ENCODE measurements at regions not wholly inside any gene's neighbourhood (a gene's known extent, or its start where the extent isn't known, plus 50 kb on each side); places are given as distances from the start of the nearest gene placed in this dataset.
"Not testable (repeated sequence)": the region's sequence is repeated elsewhere in the genome, so short reads cannot be mapped to it uniquely, and the experiment has no call there.

GRCh38 chr2:40030456-40030975 is 251.5 kb upstream of the THUMPD2 start:
- no peaks in the 10 kb centered on the region for H3K27me3 ChIP-seq (ENCODE audit: control insufficient read depth, insufficient read depth, low read length)
- no peaks in the 10 kb centered on the region for H3K36me3 ChIP-seq (ENCODE audit: insufficient read depth, low read length)
- H3K9ac ChIP-seq (ENCODE audit: low read depth, low read length), result no peak overlapping the region
- H3K4me3 ChIP-seq (ENCODE audit: low read length), result no peak overlapping the region
- no peak overlapping the region for H3K4me2 ChIP-seq (ENCODE audit: low read length)
- H3K9me3 ChIP-seq (replicated peaks; ENCODE audit: low read length), result peaks cover 3% of the 10 kb centered on the region
- peaks cover 66% of the 10 kb centered on the region for H3K4me1 ChIP-seq (ENCODE audit: control insufficient read depth, insufficient read depth, low read length)

DNA sequence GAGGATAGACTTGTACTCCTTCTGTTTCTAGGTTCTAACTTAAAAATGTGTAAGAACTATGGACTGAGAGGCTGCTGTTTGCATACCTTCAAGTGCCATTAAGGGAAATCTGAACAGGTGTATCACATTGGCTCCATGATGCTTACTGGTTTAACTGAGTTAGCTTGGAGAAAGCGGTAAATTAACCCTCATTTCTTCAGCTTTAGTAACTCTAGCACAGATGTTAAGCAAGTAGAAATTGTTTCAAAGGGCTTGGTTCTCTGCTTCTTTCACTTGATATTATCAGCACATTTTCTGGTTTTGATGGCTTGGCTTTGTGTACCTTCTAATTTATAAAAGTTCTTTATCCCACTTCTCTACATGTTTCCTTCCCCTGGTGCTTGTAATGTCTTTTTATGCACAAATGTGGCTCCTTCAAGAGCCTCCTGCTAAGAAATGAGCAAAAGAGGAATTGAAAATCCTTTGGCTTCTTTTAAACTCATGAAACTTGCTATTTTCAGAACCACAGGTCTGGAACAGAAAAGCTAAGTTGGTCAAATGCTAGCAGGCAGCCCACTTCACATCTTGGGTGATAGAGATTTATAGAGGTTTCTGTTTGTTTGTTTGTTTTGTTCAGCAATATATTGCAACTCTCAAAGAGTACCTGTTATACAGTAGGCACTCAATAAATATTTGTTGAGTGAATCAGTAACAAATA is 249.9 kb upstream of the THUMPD2 start:
- Histone ChIP-seq H3K4me3 (ENCODE audit: low read length) (no peak overlapping the region), H3K4me2 (ENCODE audit: low read length) (no peak overlapping the region), H3K4me1 (ENCODE audit: control insufficient read depth, insufficient read depth, low read length) (peaks cover 56% of the 10 kb centered on the region), H3K36me3 (ENCODE audit: insufficient read depth, low read length) (no peaks in the 10 kb centered on the region), H3K9me3 (replicated peaks; ENCODE audit: low read length) (peaks cover 3% of the 10 kb centered on the region), H3K9ac (ENCODE audit: low read depth, low read length) (peak overlapping the region; percentile 53), H3K27me3 (ENCODE audit: control insufficient read depth, insufficient read depth, low read length) (no peaks in the 10 kb centered on the region)

DNA sequence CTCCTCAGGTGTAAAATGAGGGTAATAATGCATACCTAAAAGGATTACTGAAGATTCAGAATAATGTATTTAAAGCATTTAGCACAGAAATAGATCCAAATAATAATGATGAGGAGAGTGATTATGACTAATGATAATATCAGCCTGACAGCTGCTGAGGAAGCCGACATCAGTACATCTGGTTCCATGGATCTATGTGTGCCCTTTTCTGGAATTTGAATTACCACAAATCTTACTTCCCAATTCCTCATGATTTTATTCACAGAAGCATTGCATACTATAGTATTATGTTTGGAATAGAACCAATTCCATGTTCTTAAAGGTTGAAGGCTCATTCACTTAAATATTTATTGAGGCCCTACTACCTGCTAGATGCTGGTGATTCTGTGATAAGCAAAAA is 248.9 kb upstream of the THUMPD2 start:
- H3K4me3 ChIP-seq (ENCODE audit: low read length), result no peak overlapping the region
- H3K9ac ChIP-seq (ENCODE audit: low read depth, low read length), result peak overlapping the region; percentile 53
- H3K27me3 ChIP-seq (ENCODE audit: control insufficient read depth, insufficient read depth, low read length), result no peaks in the 10 kb centered on the region
- H3K4me2 ChIP-seq (ENCODE audit: low read length), result no peak overlapping the region
- H3K4me1 ChIP-seq (ENCODE audit: control insufficient read depth, insufficient read depth, low read length), result peaks cover 47% of the 10 kb centered on the region
- H3K36me3 ChIP-seq (ENCODE audit: insufficient read depth, low read length), result no peaks in the 10 kb centered on the region
- peaks cover 3% of the 10 kb centered on the region for H3K9me3 ChIP-seq (replicated peaks; ENCODE audit: low read length)

DNA sequence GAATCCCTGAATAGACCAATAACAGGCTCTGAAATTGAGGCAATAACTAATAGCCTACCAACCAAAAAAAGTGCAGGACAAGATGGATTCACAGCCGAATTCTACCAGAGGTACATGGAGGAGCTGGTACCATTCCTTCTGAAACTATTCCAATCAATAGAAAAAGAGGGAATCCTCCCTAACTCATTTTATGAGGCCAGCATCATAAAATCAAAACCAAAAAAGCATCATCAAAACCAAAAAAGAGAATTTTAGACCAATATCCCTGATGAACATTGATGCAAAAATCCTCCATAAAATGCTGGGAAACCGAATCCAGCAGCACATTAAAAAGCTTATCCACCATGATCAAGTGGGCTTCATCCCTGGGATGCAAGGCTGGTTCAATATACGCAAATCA is 246.2 kb upstream of the THUMPD2 start:
- H3K4me1 ChIP-seq (ENCODE audit: control insufficient read depth, insufficient read depth, low read length), result peaks cover 24% of the 10 kb centered on the region
- H3K9ac ChIP-seq (ENCODE audit: low read depth, low read length); H3K27me3 ChIP-seq (ENCODE audit: control insufficient read depth, insufficient read depth, low read length); H3K9me3 ChIP-seq (replicated peaks; ENCODE audit: low read length); H3K4me3 ChIP-seq (ENCODE audit: low read length); H3K36me3 ChIP-seq (ENCODE audit: insufficient read depth, low read length); H3K4me2 ChIP-seq (ENCODE audit: low read length): not testable (repeated sequence)

GRCh38 chr2:40020997-40021396 is 241.9 kb upstream of the THUMPD2 start:
- H3K27me3 ChIP-seq (ENCODE audit: control insufficient read depth, insufficient read depth, low read length), result no peaks in the 10 kb centered on the region
- H3K4me2 ChIP-seq (ENCODE audit: low read length), result no peak overlapping the region
- H3K36me3 ChIP-seq (ENCODE audit: insufficient read depth, low read length), result no peaks in the 10 kb centered on the region
- H3K9me3 ChIP-seq (replicated peaks; ENCODE audit: low read length), result peaks cover 10% of the 10 kb centered on the region
- H3K4me3 ChIP-seq (ENCODE audit: low read length), result no peak overlapping the region
- no peak overlapping the region for H3K9ac ChIP-seq (ENCODE audit: low read depth, low read length)
- no peaks in the 10 kb centered on the region for H3K4me1 ChIP-seq (ENCODE audit: control insufficient read depth, insufficient read depth, low read length)

DNA sequence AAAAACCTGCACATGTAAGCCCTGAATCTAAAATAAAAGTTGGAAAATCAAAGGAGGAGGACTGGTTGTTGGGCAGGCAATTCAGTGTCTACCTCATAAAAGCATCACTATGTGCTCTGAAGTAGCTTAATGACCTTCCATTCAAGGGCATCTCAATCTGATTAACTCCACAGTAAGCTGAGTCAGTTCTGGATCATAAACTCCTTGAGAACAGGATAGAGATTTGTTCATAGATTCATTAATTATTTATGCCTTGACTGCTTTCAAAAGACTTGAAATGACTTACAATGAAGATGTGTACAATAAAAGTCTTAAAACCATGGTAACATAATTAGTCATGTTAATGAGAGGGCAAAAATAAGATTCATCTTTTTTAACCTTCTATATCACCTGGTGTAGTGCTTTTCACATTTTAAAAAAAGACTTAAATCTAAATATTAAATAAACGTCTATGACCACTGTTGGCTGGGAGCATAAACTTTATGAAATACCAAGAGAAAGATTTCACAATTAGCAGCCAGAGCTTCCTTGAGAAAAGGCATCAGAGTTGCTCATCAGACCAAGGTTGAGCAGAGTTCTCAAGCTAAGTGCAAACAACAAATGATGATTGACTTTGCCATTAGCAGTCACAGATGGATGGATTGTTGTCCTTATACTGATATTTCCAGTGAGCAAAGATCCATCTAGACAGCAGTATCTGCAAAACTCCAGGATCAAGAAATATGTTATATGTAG is 237.3 kb upstream of the THUMPD2 start:
- no peaks in the 10 kb centered on the region for H3K36me3 ChIP-seq (ENCODE audit: insufficient read depth, low read length)
- no peak overlapping the region for H3K4me3 ChIP-seq (ENCODE audit: low read length)
- no peaks in the 10 kb centered on the region for H3K4me1 ChIP-seq (ENCODE audit: control insufficient read depth, insufficient read depth, low read length)
- H3K27me3 ChIP-seq (ENCODE audit: control insufficient read depth, insufficient read depth, low read length), result no peaks in the 10 kb centered on the region
- H3K9me3 ChIP-seq (replicated peaks; ENCODE audit: low read length), result peaks cover 3% of the 10 kb centered on the region
- no peak overlapping the region for H3K9ac ChIP-seq (ENCODE audit: low read depth, low read length)
- no peak overlapping the region for H3K4me2 ChIP-seq (ENCODE audit: low read length)

- not testable (repeated sequence) for H3K9ac ChIP-seq (ENCODE audit: low read depth, low read length); H3K36me3 ChIP-seq (ENCODE audit: insufficient read depth, low read length); H3K9me3 ChIP-seq (replicated peaks; ENCODE audit: low read length); H3K4me1 ChIP-seq (ENCODE audit: control insufficient read depth, insufficient read depth, low read length); H3K4me3 ChIP-seq (ENCODE audit: low read length); H3K4me2 ChIP-seq (ENCODE audit: low read length); H3K27me3 ChIP-seq (ENCODE audit: control insufficient read depth, insufficient read depth, low read length)
Measured at GRCh38 chr2:40013962-40014361, 234.9 kb upstream of the THUMPD2 start.

- Histone ChIP-seq H3K4me2 (ENCODE audit: low read length) (no peak overlapping the region), H3K27me3 (ENCODE audit: control insufficient read depth, insufficient read depth, low read length) (no peaks in the 10 kb centered on the region)
Measured at GRCh38 chr2:40004336-40004735, 225.3 kb upstream of the THUMPD2 start.

DNA sequence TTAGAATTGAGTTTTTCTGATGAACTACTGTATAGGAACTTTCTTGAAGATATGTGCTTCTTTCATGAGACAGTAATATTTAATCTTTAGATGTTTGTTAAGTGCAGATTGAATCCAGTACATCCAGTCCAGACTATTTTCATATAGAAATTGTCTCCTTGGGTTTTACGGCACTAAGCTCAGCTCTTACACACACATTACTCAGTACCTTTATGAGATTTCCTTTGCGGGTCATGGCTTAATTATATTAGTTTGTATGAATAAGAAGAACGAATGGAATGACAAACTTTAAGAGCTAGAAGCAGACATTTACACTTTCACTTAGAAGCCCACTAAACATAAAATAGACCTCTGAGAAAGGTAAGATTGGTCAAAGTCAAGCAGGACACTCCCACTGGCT is 223.3 kb upstream of the THUMPD2 start:
- Histone ChIP-seq H3K4me1 (ENCODE audit: control insufficient read depth, insufficient read depth, low read length) (peaks cover 8% of the 10 kb centered on the region), H3K36me3 (ENCODE audit: insufficient read depth, low read length) (no peaks in the 10 kb centered on the region), H3K9ac (ENCODE audit: low read depth, low read length) (no peak overlapping the region), H3K27me3 (ENCODE audit: control insufficient read depth, insufficient read depth, low read length) (no peaks in the 10 kb centered on the region), H3K4me3 (ENCODE audit: low read length) (no peak overlapping the region), H3K9me3 (replicated peaks; ENCODE audit: low read length) (no peaks in the 10 kb centered on the region), H3K4me2 (ENCODE audit: low read length) (no peak overlapping the region)

More at GRCh38 chr2:40004336-40004735, 225.3 kb upstream of the THUMPD2 start:
- Histone ChIP-seq H3K9me3 (replicated peaks; ENCODE audit: low read length) (no peaks in the 10 kb centered on the region), H3K9ac (ENCODE audit: low read depth, low read length) (no peak overlapping the region), H3K4me1 (ENCODE audit: control insufficient read depth, insufficient read depth, low read length) (peaks cover 8% of the 10 kb centered on the region), H3K4me3 (ENCODE audit: low read length) (no peak overlapping the region), H3K36me3 (ENCODE audit: insufficient read depth, low read length) (no peaks in the 10 kb centered on the region)

DNA sequence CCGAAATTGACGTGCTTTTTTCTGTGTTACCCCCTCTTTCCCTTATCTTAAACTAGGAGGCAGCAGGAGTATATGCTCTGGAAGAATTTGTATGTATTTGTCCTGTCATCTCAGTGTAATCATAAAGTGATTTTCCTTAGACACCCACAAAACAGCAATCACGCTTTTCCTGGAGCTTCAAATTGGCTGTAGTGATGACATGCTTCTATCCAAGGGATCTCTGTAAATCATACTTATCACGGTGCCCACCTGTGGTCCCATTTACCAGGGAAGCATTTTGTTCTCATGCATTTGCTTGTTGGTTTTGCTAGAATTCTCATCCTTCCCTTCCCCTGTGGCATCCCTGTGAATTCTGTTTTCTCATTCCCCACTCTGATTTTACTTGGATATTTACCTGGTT is 220.8 kb upstream of the THUMPD2 start:
- Histone ChIP-seq H3K4me1 (ENCODE audit: control insufficient read depth, insufficient read depth, low read length) (peaks cover 20% of the 10 kb centered on the region), H3K9me3 (replicated peaks; ENCODE audit: low read length) (no peaks in the 10 kb centered on the region), H3K4me3 (ENCODE audit: low read length) (no peak overlapping the region), H3K36me3 (ENCODE audit: insufficient read depth, low read length) (no peaks in the 10 kb centered on the region), H3K9ac (ENCODE audit: low read depth, low read length) (no peak overlapping the region), H3K27me3 (ENCODE audit: control insufficient read depth, insufficient read depth, low read length) (no peaks in the 10 kb centered on the region), H3K4me2 (ENCODE audit: low read length) (no peak overlapping the region)

DNA sequence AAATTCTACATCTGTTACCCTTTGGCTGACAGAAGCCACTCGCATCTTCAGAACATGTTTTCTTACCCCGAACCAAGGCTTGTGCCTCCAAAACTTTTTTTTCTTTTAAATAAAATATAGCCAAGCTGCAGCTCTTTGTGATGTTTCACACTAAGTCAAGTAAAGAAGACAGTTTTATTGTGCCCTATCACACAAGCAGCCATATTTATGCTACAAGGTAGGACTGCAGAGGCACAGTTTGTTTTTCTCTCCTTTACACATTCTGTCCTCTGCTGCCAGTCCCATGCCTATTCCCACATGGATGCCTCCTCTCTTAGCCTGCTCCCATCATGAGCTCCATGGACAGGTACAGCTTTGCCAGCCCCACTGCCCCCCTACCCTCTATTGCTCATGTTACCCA is 219.6 kb upstream of the THUMPD2 start:
- Histone ChIP-seq H3K27me3 (ENCODE audit: control insufficient read depth, insufficient read depth, low read length) (no peaks in the 10 kb centered on the region), H3K36me3 (ENCODE audit: insufficient read depth, low read length) (no peaks in the 10 kb centered on the region), H3K9ac (ENCODE audit: low read depth, low read length) (no peak overlapping the region), H3K9me3 (replicated peaks; ENCODE audit: low read length) (no peaks in the 10 kb centered on the region), H3K4me3 (ENCODE audit: low read length) (no peak overlapping the region), H3K4me1 (ENCODE audit: control insufficient read depth, insufficient read depth, low read length) (peaks cover 16% of the 10 kb centered on the region), H3K4me2 (ENCODE audit: low read length) (no peak overlapping the region)

DNA sequence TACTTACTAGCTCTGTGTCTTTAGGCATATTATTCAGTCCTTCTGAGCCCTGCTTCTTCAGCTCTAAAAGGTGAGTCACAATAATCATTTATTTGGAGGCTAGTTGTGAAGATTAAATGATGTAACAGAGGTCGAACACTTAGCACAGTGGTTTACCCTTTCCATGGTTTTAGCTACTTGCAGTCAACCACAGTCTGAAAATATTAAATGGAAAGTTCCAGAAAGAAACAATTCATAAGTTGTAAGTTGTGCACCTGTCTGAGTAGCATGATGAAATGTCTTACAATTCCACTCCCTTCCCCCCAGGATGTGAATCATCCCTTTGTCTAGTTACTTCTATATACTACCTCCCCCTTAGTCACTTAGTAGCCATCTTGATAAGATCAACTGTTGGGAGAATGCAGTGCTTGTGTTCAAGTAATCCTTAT is 217.6 kb upstream of the THUMPD2 start:
- H3K4me1 ChIP-seq (ENCODE audit: control insufficient read depth, insufficient read depth, low read length), result peaks cover 17% of the 10 kb centered on the region
- no peak overlapping the region for H3K4me2 ChIP-seq (ENCODE audit: low read length)
- H3K9ac ChIP-seq (ENCODE audit: low read depth, low read length), result no peak overlapping the region
- no peak overlapping the region for H3K4me3 ChIP-seq (ENCODE audit: low read length)
- H3K9me3 ChIP-seq (replicated peaks; ENCODE audit: low read length), result no peaks in the 10 kb centered on the region
- no peaks in the 10 kb centered on the region for H3K27me3 ChIP-seq (ENCODE audit: control insufficient read depth, insufficient read depth, low read length)
- H3K36me3 ChIP-seq (ENCODE audit: insufficient read depth, low read length), result no peaks in the 10 kb centered on the region
